Type B pancreatic cell (in vitro differentiated cells): ENCODE measurements at regions not wholly inside any gene's neighbourhood (a gene's known extent, or its start where the extent isn't known, plus 50 kb on each side); places are given as distances from the start of the nearest gene placed in this dataset.

Experiments
- DNase-seq: peaks from one replicate; pipeline ENCODE4 v3.0.0; 2021; ENCODE audit warnings: mixed read lengths; ENCODE audit not compliant: unreplicated experiment; ENCODE audit errors: extremely low spot score
- H3K27ac Mint-ChIP-seq: 2 replicates; pipeline ENCODE4 v1.8.0; 2021; ENCODE audit warnings: mild to moderate bottlenecking, mixed read lengths
- H3K27me3 Mint-ChIP-seq: 2 replicates; pipeline ENCODE4 v1.8.0; 2021; ENCODE audit warnings: mixed read lengths
- H3K36me3 Mint-ChIP-seq: 2 replicates; pipeline ENCODE4 v1.8.0; 2021; ENCODE audit warnings: mixed read lengths
- H3K4me1 Mint-ChIP-seq: one replicate; pipeline ENCODE4 v1.8.0; 2021; ENCODE audit warnings: mixed read lengths; ENCODE audit not compliant: unreplicated experiment
- H3K4me3 Mint-ChIP-seq: 2 replicates; pipeline ENCODE4 v1.8.0; 2021; ENCODE audit warnings: mild to moderate bottlenecking, mixed read lengths
- H3K9me3 Mint-ChIP-seq: 2 replicates; pipeline ENCODE4 v1.8.0; 2021; ENCODE audit warnings: mixed read lengths
- CTCF ChIP-seq: fragments of 200-600 bp; sonication (generic); conservative IDR thresholded peaks from 2 replicates; pipeline ENCODE4 v1.5.0; 2021; ENCODE audit warnings: antibody characterized with exemption, mild to moderate bottlenecking

- Mint-ChIP-seq H3K4me1 (peaks cover 14% of the 10 kb centered on the region), H3K9me3 (peaks cover 11% of the 10 kb centered on the region), H3K27me3 (peaks cover 4% of the 10 kb centered on the region), H3K4me3 (no peak overlapping the region), H3K27ac (no peak overlapping the region), H3K36me3 (peaks cover 13% of the 10 kb centered on the region)
- DNase-seq: no peak
- no peak for TF ChIP-seq CTCF
Observed at GRCh38 chr12:19641235-19642080, 202.2 kb downstream of the AEBP2 start.

GRCh38 chr12:19642345-19642744, 203.1 kb downstream of the AEBP2 start:
- peaks cover 14% of the 10 kb centered on the region for H3K4me1 Mint-ChIP-seq
- peaks cover 13% of the 10 kb centered on the region for H3K36me3 Mint-ChIP-seq
- no peak overlapping the region for H3K27ac Mint-ChIP-seq
- DNase-seq: no peak
- no peak overlapping the region for H3K4me3 Mint-ChIP-seq
- peaks cover 4% of the 10 kb centered on the region for H3K27me3 Mint-ChIP-seq
- TF ChIP-seq CTCF: no peak
- H3K9me3 Mint-ChIP-seq: peaks cover 11% of the 10 kb centered on the region

- Mint-ChIP-seq H3K27me3 (peaks cover 4% of the 10 kb centered on the region), H3K9me3 (peaks cover 11% of the 10 kb centered on the region), H3K36me3 (peaks cover 18% of the 10 kb centered on the region), H3K4me3 (peak overlapping the region; percentile 48), H3K27ac (peak overlapping the region; percentile 46), H3K4me1 (peaks cover 17% of the 10 kb centered on the region)
- no peak for DNase-seq
- TF ChIP-seq CTCF: peak; percentile 69
Observed at GRCh38 chr12:19643635-19644034, 204.3 kb downstream of the AEBP2 start.

- no peak for TF ChIP-seq CTCF
- peaks cover 4% of the 10 kb centered on the region for H3K27me3 Mint-ChIP-seq
- DNase-seq: no peak
- H3K27ac Mint-ChIP-seq: no peak overlapping the region
- H3K9me3 Mint-ChIP-seq: peaks cover 11% of the 10 kb centered on the region
- H3K36me3 Mint-ChIP-seq: peaks cover 18% of the 10 kb centered on the region
- H3K4me3 Mint-ChIP-seq: no peak overlapping the region
- H3K4me1 Mint-ChIP-seq: peaks cover 17% of the 10 kb centered on the region
Observed at GRCh38 chr12:19644571-19644970, 205.3 kb downstream of the AEBP2 start.

- Mint-ChIP-seq H3K27ac (no peak overlapping the region), H3K27me3 (peaks cover 4% of the 10 kb centered on the region), H3K4me3 (no peak overlapping the region), H3K4me1 (peaks cover 16% of the 10 kb centered on the region), H3K9me3 (peaks cover 10% of the 10 kb centered on the region), H3K36me3 (peaks cover 18% of the 10 kb centered on the region)
- no peak for DNase-seq
- no peak for TF ChIP-seq CTCF
Observed at GRCh38 chr12:19645823-19646222, 206.5 kb downstream of the AEBP2 start.
